T47D (cell line): ENCODE measurements at regions not wholly inside any gene's neighbourhood (a gene's known extent, or its start where the extent isn't known, plus 50 kb on each side); places are given as distances from the start of the nearest gene placed in this dataset.
"Not testable (repeated sequence)": the region's sequence is repeated elsewhere in the genome, so short reads cannot be mapped to it uniquely, and the experiment has no call there.

Experiments
- DNase-seq, 2 experiments: peaks; one replicate each; pipeline versions ENCODE4 v3.0.0 to v3.0.0-alpha.2; 2011 to 2012; ENCODE audit warnings: low read depth in 1 of 2, low spot score in 1 of 2
- JUND ChIP-seq: IDR thresholded peaks from 2 replicates; pipeline ENCODE4 v1.6.1; 2012; ENCODE audit warnings: low read depth
- in situ Hi-C: cut with HindIII; loops from 2 replicates; pipeline ENCODE4 v1.10.0; 2016; ENCODE audit warnings: low sequenced_read_pairs, low pct_unique_long_range_greater_than_20kb

GRCh38 chr7:136105191-136105590, 128.0 kb upstream of the MTPN start:
- in situ Hi-C loops = no loop called here
- no peak for TF ChIP-seq JUND

GRCh38 chr7:136104269-136104603, 127.1 kb upstream of the MTPN start:
- DNase-seq = no peak
- in situ Hi-C loops = no loop called here
- no peak for TF ChIP-seq JUND

More at GRCh38 chr7:136105191-136105590, 128.0 kb upstream of the MTPN start:
- no peak for DNase-seq

- in situ Hi-C loops = no loop called here
- no peak for TF ChIP-seq JUND
- DNase-seq = no peak
Measured at GRCh38 chr7:136103545-136104268, 126.5 kb upstream of the MTPN start.

- TF ChIP-seq JUND = no peak
- no peak for DNase-seq
- in situ Hi-C loops = no loop called here
Measured at GRCh38 chr7:136102881-136103280, 125.7 kb upstream of the MTPN start.

GRCh38 chr7:136092714-136093113, 115.6 kb upstream of the MTPN start:
- in situ Hi-C loops, DNase-seq: not testable (repeated sequence)

DNA sequence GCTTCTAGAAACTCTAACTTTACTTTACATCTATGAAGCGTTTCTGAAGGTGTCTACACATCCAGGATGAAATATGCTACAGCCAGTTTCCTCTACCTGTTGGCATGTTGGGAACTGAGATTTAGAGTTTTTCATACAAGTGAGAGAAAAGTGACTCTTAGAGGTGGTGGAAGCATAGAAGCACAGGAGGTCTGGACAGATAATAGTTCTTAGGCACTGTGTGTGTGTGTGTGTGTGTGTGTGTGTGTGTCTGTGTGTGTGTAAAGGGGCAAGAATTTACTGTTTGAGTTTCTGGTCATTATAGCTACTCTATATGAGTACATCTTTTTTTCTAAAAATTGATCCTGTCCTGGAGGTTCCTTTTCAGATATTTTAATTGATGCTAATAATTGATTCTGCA, 110.7 kb upstream of the MTPN start:
- in situ Hi-C loops = no loop called here
- TF ChIP-seq JUND = no peak
- no peak for DNase-seq

DNA sequence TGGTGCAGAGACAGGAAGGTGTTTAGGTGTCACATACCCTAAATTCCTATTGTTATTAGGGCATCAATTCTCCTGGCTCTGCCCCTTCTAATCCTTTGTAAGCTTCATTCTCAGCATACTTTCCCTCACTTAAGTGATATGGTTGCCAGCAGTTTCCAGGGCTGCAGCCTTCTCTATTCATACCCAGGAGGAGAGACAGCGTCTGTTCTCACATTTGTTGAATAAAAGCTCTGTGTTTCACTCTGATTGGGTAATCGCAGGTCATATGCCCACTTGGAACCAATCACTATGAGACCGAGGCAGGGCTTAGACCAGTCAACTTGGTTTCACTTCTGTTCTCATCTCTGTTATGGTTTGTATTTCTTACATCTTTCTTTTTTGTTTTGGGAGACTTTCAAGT, 109.6 kb upstream of the MTPN start:
- DNase-seq = peak; percentile 47 to 82
- in situ Hi-C loops = no loop called here
- TF ChIP-seq JUND = no peak

DNA sequence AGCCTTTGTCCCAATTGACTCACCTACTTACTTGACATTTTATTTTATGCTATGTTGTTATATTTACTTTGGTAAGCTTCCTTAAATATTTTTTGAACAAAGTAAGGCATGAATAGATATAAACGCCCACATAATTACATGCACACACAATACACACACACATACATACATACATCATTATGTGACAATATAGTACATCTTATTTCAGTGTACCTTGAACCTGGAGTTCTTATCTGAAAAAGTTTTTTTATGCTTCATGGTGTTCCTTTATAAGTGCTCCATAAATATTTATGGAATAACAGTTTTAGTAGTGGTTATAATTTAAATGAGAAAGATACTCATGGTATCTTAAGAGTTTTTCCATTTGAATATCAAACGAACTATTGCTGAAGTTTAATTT, 102.8 kb upstream of the MTPN start:
- DNase-seq = no peak
- in situ Hi-C loops = no loop called here
- TF ChIP-seq JUND = no peak

GRCh38 chr7:136079478-136079892, 102.3 kb upstream of the MTPN start:
- no peak for TF ChIP-seq JUND
- in situ Hi-C loops = no loop called here

GRCh38 chr7:136079066-136079465, 101.9 kb upstream of the MTPN start:
- TF ChIP-seq JUND = no peak
- no peak for DNase-seq
- in situ Hi-C loops = no loop called here

More at GRCh38 chr7:136079478-136079892, 102.3 kb upstream of the MTPN start:
- DNase-seq = no peak

GRCh38 chr7:136078630-136079029, 101.5 kb upstream of the MTPN start:
- TF ChIP-seq JUND = no peak
- in situ Hi-C loops = no loop called here
- DNase-seq = no peak

DNA sequence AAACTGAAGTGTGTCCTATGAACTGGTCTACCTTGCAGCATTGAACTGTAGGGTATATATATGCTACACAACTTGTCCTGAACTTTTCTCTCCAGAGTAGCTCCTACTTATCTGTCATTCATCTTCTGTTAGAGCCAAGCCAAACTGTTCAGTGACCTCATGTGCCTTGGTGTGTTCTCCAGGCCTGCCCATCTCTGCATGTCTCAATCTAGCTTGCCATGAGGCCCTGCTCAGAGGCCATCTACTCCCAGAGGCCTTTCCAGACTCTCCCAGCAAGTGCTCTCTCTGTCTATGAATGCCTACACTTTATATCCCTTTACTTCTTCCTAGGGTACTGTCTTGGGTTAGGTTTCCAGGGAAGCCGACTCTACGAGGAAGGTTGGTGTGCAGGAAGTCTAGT, 99.8 kb upstream of the MTPN start:
- no peak for TF ChIP-seq JUND
- in situ Hi-C loops = no loop called here
- no peak for DNase-seq

DNA sequence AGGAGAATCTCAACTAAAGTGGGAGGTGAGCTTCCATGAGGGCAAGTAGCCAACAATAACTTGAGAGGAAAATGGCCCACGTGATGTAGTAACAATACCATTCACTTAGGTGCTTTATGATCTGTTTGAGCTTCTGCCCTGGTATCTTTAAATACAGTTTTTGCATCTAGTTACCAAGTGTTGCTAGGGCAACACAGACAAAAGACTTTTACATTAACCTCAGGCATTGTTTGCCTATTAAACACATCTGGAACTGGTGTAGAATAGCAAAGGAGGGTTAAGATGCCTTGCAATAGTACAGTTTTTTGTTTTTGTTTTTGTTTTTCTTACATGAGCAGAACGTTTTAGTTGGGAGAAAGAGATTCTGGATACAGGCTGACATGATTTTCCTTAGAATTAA, 97.7 kb upstream of the MTPN start:
- in situ Hi-C loops = no loop called here
- TF ChIP-seq JUND = no peak
- DNase-seq = no peak

- TF ChIP-seq JUND = no peak
- in situ Hi-C loops = no loop called here
- DNase-seq = no peak
Measured at GRCh38 chr7:136072447-136072846, 95.3 kb upstream of the MTPN start.
